ENCODE measurements at regions not wholly inside any gene's neighbourhood (a gene's known extent, or its start where the extent isn't known, plus 50 kb on each side); places are given as distances from the start of the nearest gene placed in this dataset.

GRCh38 chr4:3852309-3852708 is 86.1 kb downstream of the ADRA2C start:
- H3K9me3 Mint-ChIP-seq, result peaks cover 3% of the 10 kb centered on the region
- no peaks in the 10 kb centered on the region for H3K36me3 Mint-ChIP-seq (ENCODE audit: low read depth)
- H3K4me3 Mint-ChIP-seq, result no peak overlapping the region
- ChIA-PET CTCF (no interaction called here), POLR2A (no interaction called here)
- DNase-seq, result no peak
- no peaks in the 10 kb centered on the region for H3K27me3 Mint-ChIP-seq
- no peak overlapping the region for H3K27ac Mint-ChIP-seq
- no peaks in the 10 kb centered on the region for H3K4me1 Mint-ChIP-seq

DNA sequence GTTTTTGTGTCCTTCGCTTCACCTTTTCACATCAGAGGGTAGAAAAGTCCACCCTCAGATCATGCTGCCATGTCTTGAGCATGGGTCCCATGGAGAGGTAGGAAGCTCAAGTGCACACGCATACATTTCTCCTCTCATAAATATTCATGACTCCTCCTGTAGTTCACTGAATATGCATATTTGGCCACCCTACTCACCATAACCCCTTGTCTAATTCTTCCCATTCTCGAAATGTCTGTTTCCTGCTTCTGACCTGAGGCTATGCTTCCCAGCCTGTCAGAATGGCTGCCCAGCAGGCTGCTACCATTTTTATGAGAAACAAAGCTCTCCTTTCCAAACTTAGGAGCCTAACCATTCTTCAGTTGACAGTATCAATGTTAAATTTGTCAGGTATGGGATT is 86.5 kb downstream of the ADRA2C start:
- Mint-ChIP-seq H3K9me3 (peaks cover 3% of the 10 kb centered on the region), H3K4me3 (no peak overlapping the region), H3K36me3 (ENCODE audit: low read depth) (no peaks in the 10 kb centered on the region), H3K27me3 (no peaks in the 10 kb centered on the region), H3K27ac (no peak overlapping the region), H3K4me1 (no peaks in the 10 kb centered on the region)
- DNase-seq, result no peak
- POLR2A ChIA-PET, result no interaction called here
- CTCF ChIA-PET, result no interaction called here

DNA sequence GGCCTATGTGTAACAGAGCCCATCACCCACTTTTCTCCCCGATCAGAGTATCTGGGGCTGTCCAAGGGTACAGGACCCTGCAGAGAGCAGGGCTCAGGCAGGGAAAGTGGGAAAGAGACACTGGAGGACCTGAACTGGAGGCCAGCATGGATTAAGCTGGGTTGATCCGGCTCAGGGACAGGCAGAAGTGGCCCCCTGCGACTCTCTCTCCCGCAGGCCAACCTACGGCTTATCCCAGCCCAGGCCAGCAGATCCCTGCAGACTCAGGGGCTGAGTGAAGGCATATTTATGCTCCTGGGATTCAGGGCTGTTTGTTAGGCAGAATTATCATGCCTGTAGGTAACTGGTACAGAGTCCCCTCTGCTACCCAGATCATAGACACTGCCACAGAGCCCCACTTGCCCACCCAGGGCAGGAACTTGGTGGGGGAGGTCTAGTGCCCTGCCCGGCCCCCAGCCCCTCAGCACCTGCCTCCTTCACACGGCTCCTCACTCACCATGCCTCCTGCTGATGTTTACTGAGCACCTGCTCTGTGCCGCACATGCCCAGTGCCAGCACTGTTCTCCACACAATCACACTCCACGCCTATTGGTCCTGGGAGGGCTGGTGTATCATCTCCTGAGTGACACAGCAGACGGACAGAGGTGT is 87.3 kb downstream of the ADRA2C start:
- H3K4me1 Mint-ChIP-seq, result no peaks in the 10 kb centered on the region
- POLR2A ChIA-PET, result no interaction called here
- no peak overlapping the region for H3K27ac Mint-ChIP-seq
- DNase-seq, result no peak
- H3K9me3 Mint-ChIP-seq, result peaks cover 3% of the 10 kb centered on the region
- no peaks in the 10 kb centered on the region for H3K36me3 Mint-ChIP-seq (ENCODE audit: low read depth)
- no peaks in the 10 kb centered on the region for H3K27me3 Mint-ChIP-seq
- no peak overlapping the region for H3K4me3 Mint-ChIP-seq
- CTCF ChIA-PET, result no interaction called here

DNA sequence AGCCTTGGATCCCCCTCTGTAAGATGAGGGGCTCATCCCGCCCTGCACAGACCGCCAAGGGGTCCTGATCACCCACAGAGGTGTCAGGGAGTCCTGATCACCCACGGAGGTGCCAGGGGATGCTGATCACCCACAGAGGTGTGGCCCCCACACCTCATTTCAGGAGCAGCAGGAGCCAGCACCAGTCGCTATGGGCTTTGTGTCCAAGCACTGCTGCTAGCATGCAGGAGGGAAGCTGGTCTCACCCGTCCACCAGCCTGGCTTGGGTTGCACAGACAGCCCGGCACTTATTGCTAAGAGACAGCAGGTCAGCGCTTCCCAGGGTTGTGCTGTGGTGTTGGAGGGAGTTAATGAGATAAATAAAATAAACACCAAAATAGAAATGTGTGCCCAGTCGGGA is 88.5 kb downstream of the ADRA2C start:
- ChIA-PET CTCF (no interaction called here), POLR2A (no interaction called here)
- no peaks in the 10 kb centered on the region for H3K4me1 Mint-ChIP-seq
- H3K4me3 Mint-ChIP-seq, result no peak overlapping the region
- H3K9me3 Mint-ChIP-seq, result no peaks in the 10 kb centered on the region
- no peaks in the 10 kb centered on the region for H3K36me3 Mint-ChIP-seq (ENCODE audit: low read depth)
- H3K27me3 Mint-ChIP-seq, result no peaks in the 10 kb centered on the region
- H3K27ac Mint-ChIP-seq, result no peak overlapping the region
- no peak for DNase-seq

GRCh38 chr4:3855646-3856045 is 89.5 kb downstream of the ADRA2C start:
- Mint-ChIP-seq H3K27me3 (no peaks in the 10 kb centered on the region), H3K4me3 (no peak overlapping the region), H3K4me1 (no peaks in the 10 kb centered on the region), H3K27ac (no peak overlapping the region), H3K36me3 (ENCODE audit: low read depth) (no peaks in the 10 kb centered on the region), H3K9me3 (no peaks in the 10 kb centered on the region)
- POLR2A ChIA-PET, result no interaction called here
- no peak for DNase-seq
- CTCF ChIA-PET, result no interaction called here

DNA sequence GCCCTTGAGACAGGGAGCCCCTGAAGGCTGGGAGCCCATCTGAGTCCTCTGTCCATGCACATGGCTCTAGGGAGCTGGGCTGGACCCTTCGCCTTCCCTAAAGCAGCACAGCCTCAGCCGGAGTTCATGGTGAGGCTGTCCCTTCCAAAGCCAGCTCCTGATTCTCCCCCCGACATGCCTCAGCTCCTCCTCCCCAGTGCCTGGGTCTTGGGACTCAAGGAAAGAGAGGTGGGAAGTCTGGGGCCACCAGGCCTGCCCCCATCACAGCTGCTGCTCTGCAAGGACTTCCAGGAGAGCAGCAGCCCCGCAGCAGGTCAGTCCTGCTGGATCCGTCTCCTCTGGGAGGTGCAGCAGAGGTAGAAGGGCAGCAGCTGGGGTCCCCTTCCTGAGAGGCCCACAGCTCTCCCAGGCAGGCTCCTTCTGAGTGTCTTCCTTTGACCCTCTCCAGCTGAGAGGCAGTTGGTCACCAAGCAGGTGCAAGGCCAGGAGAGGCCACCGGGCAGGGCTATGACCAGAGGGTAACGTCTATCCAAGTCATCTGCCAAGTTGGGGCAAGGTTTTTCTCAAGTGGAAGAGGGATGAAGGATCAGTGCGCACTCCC is 90.5 kb downstream of the ADRA2C start:
- no peak overlapping the region for H3K27ac Mint-ChIP-seq
- no peaks in the 10 kb centered on the region for H3K9me3 Mint-ChIP-seq
- DNase-seq, result no peak
- H3K4me3 Mint-ChIP-seq, result no peak overlapping the region
- CTCF ChIA-PET, result no interaction called here
- no peaks in the 10 kb centered on the region for H3K4me1 Mint-ChIP-seq
- no peaks in the 10 kb centered on the region for H3K36me3 Mint-ChIP-seq (ENCODE audit: low read depth)
- POLR2A ChIA-PET, result no interaction called here
- H3K27me3 Mint-ChIP-seq, result no peaks in the 10 kb centered on the region

GRCh38 chr4:3857269-3857926 is 91.2 kb downstream of the ADRA2C start:
- ChIA-PET CTCF (no interaction called here), POLR2A (no interaction called here)
- Mint-ChIP-seq H3K9me3 (no peaks in the 10 kb centered on the region), H3K4me1 (no peaks in the 10 kb centered on the region), H3K27ac (no peak overlapping the region), H3K4me3 (no peak overlapping the region), H3K36me3 (ENCODE audit: low read depth) (no peaks in the 10 kb centered on the region), H3K27me3 (no peaks in the 10 kb centered on the region)
- DNase-seq, result no peak

DNA sequence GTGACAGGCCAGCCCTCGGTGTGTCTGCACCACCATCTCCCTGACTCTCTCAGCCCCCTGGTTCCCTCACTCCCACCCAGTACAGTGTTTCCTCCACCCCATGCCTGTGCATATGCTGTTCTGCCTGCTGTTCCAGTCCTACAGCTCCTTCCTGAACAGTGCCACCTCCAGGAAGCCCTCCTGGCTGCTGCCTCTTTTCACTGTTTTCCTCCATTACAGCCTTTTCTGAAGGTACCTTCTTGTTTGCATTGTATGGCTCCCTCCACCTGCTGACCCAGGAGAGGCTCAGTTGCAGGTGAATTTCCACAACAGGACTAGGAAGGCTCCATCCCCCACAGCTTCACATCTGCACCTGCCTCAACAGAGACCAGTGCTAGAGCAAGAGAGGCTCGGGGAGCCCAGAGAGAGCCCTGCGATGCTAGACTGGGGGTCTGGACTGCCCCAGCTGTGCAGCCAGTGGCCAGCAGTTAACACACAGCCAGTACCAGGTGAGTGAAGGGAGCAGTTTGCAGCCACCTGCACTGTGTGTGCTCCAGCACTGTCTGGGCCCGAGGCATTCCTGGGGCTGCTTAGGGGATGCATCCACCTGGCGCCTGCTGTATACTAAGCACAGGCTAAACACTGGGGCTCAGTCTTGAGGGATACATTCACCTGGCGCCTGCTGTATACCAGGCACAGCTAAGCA is 92.0 kb downstream of the ADRA2C start:
- no peak overlapping the region for H3K4me3 Mint-ChIP-seq
- H3K27ac Mint-ChIP-seq, result no peak overlapping the region
- H3K27me3 Mint-ChIP-seq, result no peaks in the 10 kb centered on the region
- H3K36me3 Mint-ChIP-seq (ENCODE audit: low read depth), result no peaks in the 10 kb centered on the region
- H3K4me1 Mint-ChIP-seq, result no peaks in the 10 kb centered on the region
- no peaks in the 10 kb centered on the region for H3K9me3 Mint-ChIP-seq
- ChIA-PET POLR2A (no interaction called here), CTCF (no interaction called here)
- no peak for DNase-seq

DNA sequence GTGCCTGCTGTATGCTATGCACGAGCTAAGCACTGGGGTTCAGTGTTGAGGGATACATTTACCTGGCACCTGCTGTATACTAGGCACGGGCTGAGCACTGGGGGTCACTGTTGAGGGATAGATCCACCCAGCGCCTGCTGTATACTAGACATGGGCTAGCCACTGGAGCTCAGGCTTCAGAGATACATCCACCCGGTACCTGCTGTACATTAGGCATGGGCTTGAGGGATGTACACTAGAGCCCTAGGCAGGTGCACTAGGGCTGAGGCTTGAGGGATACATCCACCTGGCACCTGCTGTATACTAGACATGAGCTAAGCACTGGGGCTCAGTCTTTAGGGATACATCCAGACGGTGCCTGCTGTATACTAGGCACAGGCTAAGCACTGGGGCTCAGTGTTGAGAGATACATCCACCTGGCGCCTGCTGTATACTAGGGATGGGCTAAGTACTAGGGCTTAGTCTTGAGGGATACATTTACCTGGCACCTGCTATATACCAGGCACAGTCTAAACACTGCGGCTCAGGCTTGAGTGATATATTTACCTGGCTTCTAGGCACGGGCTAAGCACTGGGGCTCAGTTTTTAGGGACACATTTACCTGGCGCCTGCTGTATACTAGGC is 92.7 kb downstream of the ADRA2C start:
- Mint-ChIP-seq H3K27me3 (no peaks in the 10 kb centered on the region), H3K4me3 (no peak overlapping the region), H3K9me3 (no peaks in the 10 kb centered on the region), H3K36me3 (ENCODE audit: low read depth) (no peaks in the 10 kb centered on the region), H3K27ac (no peak overlapping the region), H3K4me1 (no peaks in the 10 kb centered on the region)
- ChIA-PET POLR2A (no interaction called here), CTCF (no interaction called here)
- no peak for DNase-seq

DNA sequence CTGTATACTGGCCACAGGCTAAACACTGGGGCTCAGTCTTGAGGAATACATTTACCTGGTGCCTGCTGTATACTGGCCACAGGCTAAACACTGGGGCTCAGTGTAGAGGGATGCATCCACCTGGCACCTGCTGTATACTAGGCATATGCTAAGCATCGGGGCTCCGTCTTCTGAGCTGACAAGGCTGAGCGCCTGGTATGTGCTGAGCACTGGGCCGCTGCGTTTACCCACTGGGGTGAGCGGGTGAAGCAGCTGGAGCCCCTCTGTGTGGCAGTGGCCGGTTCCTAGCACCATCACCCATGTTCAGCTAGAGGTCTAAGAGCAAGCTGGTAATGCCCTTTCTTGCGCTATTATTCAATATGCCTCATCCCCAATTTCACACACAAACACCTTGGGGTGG is 93.4 kb downstream of the ADRA2C start:
- H3K4me3 Mint-ChIP-seq, result no peak overlapping the region
- ChIA-PET POLR2A (no interaction called here), CTCF (no interaction called here)
- no peaks in the 10 kb centered on the region for H3K4me1 Mint-ChIP-seq
- no peaks in the 10 kb centered on the region for H3K27me3 Mint-ChIP-seq
- no peak overlapping the region for H3K27ac Mint-ChIP-seq
- no peaks in the 10 kb centered on the region for H3K9me3 Mint-ChIP-seq
- no peaks in the 10 kb centered on the region for H3K36me3 Mint-ChIP-seq (ENCODE audit: low read depth)
- no peak for DNase-seq

DNA sequence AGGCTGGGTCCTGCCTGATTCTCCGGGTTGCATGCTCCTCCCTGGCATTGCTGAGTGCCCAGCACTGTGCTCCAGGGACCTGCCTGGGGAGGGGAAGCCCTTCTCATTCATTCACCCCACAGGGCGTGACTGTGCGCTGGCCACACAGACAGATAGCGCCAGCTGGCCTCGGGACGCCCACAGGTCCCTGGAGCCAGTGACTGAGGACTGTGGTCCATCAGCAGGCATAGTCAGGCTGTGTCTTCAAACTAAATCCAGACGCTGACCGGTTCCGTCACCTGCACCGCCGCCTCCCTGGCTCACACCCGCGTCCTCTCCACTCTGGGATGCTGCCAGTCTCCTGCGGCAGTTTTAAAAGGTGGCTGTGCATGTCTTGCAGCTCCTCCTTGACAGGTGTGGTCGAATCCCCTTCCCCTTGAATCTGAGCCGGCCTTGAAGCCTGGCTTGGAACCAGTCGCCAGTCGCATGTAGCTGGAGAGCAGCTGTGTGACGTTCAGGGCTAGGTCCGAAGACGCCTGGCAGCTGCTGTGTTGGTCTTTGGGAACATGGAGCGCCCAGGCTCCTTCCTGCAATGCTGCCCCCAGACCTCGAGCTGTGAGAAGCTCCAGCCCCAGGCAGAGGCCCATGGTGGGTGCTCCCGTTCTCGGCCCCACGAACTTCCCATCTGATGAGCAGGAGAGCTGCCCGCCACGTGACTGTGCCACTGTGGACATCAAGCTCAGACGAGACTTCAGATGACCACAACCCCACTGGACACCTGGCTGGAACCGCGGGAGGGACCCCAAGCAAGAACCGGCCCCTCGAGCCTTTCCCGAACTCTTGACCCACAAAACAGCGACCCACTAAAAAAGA is 94.1 kb downstream of the ADRA2C start:
- H3K27ac Mint-ChIP-seq, result no peak overlapping the region
- no peaks in the 10 kb centered on the region for H3K36me3 Mint-ChIP-seq (ENCODE audit: low read depth)
- H3K27me3 Mint-ChIP-seq, result no peaks in the 10 kb centered on the region
- ChIA-PET POLR2A (no interaction called here), CTCF (no interaction called here)
- no peak for DNase-seq
- H3K9me3 Mint-ChIP-seq, result no peaks in the 10 kb centered on the region
- H3K4me3 Mint-ChIP-seq, result no peak overlapping the region
- no peaks in the 10 kb centered on the region for H3K4me1 Mint-ChIP-seq

DNA sequence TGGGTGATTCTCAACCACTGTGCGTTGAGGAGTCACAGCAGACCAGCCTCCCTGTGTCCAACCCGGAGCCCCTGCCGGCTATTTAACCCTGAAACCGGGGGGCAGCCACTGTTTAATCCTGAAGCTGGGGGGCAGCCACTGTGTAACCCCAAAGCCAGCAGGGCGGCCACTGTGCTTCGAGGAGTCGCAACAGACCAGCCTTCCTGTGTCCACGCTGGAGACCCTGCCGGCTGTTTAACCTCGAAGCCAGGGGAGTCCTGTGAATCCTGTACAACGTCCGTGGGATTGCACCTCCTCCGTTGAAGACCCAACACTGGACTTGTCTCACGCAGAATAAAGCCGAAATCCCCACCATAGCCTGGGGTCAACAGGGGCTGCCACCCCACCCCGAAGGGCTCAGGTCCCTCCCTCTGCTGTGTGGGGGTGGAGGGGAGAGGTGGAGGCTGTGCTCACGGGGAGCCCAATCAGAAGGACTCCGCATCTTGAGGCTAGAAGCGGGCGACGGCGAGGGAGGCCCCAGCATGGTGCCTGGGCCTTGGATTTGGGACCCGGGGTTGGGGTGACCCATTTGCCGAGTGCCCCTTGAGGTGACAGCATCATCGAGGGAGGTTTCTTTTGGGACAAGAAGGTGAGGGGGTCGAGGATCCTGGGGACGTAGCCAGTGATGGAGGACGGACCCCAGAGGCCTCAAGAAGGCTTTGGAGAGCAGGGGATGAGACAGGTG is 94.9 kb downstream of the ADRA2C start:
- Mint-ChIP-seq H3K4me3 (no peak overlapping the region), H3K36me3 (ENCODE audit: low read depth) (no peaks in the 10 kb centered on the region), H3K27me3 (no peaks in the 10 kb centered on the region), H3K4me1 (no peaks in the 10 kb centered on the region), H3K27ac (no peak overlapping the region), H3K9me3 (no peaks in the 10 kb centered on the region)
- ChIA-PET CTCF (no interaction called here), POLR2A (no interaction called here)
- no peak for DNase-seq
